ENCODE measurements at regions not wholly inside any gene's neighbourhood (a gene's known extent, or its start where the extent isn't known, plus 50 kb on each side); places are given as distances from the start of the nearest gene placed in this dataset.
A peak's percentile ranks its signal among the peaks of the same experiment; 100 is the strongest.
"Not testable (repeated sequence)": the region's sequence is repeated elsewhere in the genome, so short reads cannot be mapped to it uniquely, and the experiment has no call there.

DNA sequence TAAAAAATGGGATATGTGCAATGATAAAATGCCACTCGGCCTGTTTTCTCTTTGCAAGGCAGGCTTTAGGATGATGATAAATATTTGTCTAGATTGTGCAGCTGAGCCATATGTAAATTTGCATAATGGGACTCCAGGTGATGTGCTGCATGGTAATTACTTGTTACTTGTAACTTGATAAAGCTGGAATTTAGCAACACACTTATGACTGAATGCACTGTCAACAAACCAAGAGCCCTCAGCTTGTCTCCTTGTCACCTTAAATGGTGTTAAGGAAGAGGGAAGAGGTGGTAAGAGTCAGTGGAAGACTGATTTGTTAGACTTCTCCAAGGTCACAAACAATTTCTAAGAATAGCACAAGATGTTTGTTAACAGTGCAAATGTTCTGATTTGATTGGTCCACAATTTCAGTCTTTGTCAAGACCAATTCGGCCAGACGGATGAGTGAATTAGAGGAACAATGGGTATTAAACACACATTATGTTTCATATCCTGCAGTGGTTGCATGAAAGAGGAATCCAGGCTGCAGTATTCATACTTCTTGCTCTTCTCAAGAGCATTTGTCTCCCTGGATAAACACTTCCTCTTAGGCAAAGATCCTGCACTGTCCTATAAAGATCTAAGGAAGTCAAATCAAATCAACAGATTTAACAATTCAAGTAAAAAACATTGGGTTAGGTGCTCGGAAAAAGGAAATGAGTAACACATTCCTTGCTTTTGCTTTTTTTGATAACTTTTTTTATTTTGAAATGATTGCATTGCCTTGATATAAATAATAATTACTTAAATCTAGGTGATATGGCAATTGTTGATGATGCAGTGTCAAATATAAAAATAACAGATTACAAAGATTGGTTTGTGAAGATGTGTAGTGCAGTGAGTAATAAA lies 448.3 kb upstream of the DDI1 start:
- H3K4me1 ChIP-seq (replicated peaks in 1 of 2) = peaks cover 0 to 11% of the 10 kb centered on the region in 2 donors
- 59 to 100% (median 91%) methylated on average over 1 to 4 of the region's 4 CpGs for WGBS, 10 experiments
- in situ Hi-C loops (cut with MboI; ENCODE audit: low pct_unique_long_range_greater_than_20kb in 2 of 9, low sequenced_read_pairs in 9 of 9, unreplicated experiment in 9 of 9) = loop anchor here in 2 of 9 experiments (25.0 kb wide), 1 partner anchor 251 kb away; no protein-coding TSS in a partner anchor
- no peak overlapping the region for H3K4me3 ChIP-seq
- no peak overlapping the region for H3K27ac ChIP-seq
- peak in 2 of 8 experiments; percentile 22 to 58 for ATAC-seq (replicated peaks in 6 of 8)

DNA sequence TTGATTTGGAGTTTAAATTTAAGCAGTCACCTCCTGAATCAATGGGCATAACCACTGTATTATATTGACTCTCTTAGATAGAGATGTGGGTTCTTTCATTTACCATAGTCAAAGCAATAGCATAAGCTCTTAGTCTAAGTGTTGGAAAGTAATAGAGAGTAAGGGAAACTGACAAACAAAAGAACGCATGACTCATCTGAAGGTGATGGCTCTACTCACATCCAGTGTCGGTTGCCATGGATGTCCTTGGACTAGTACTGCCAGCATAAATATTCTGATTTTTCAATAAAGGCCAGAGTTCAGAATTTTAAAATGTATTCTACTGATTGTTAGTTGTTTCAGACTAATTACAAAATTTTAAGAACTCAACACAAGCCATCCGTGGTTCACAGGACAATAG lies 444.9 kb upstream of the DDI1 start:
- ATAC-seq (replicated peaks in 6 of 8) = peak in 1 of 8 experiments; percentile 63
- no peak overlapping the region for H3K27ac ChIP-seq
- in situ Hi-C loops (cut with MboI; ENCODE audit: low pct_unique_long_range_greater_than_20kb in 2 of 9, low sequenced_read_pairs in 9 of 9, unreplicated experiment in 9 of 9) = loop anchor here in 2 of 9 experiments (25.0 kb wide), 1 partner anchor 254 kb away; no protein-coding TSS in a partner anchor
- H3K4me1 ChIP-seq (replicated peaks in 1 of 2) = peaks cover 0 to 7% of the 10 kb centered on the region in 2 donors
- H3K4me3 ChIP-seq = no peak overlapping the region
- 75 to 100% (median 88%) methylated on average over 1 to 3 of the region's 3 CpGs; no CpG with 5 or more reads in 2 of the 10 experiments for WGBS, 10 experiments

DNA sequence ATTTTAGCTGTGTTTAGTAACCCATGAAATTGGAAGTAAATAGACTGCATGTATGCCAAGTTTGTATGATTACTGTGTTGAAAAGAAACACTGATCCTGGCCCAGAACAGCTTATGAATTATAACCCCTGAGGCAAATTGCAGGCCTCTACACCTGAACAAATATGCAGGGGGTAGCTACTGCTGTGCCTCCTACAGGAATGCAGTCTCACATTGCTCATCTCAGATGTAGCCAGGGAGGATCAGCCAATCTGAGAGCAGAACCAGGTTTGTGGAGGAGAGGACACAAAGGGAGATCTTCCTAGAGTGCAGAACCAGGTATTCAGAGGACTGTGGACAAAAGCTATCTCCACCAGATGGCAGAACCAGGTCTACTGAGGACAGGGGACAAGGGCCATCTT lies 442.2 kb upstream of the DDI1 start:
- in situ Hi-C loops (cut with MboI; ENCODE audit: low pct_unique_long_range_greater_than_20kb in 2 of 9, low sequenced_read_pairs in 9 of 9, unreplicated experiment in 9 of 9) = loop anchor here in 2 of 9 experiments (25.0 kb wide), 1 partner anchor 257 kb away; no protein-coding TSS in a partner anchor
- Histone ChIP-seq H3K4me1 (replicated peaks in 1 of 2) (no peaks in the 10 kb centered on the region), H3K4me3 (no peak overlapping the region), H3K27ac (no peak overlapping the region)
- peak in 1 of 8 experiments; percentile 75 for ATAC-seq (replicated peaks in 6 of 8)

DNA sequence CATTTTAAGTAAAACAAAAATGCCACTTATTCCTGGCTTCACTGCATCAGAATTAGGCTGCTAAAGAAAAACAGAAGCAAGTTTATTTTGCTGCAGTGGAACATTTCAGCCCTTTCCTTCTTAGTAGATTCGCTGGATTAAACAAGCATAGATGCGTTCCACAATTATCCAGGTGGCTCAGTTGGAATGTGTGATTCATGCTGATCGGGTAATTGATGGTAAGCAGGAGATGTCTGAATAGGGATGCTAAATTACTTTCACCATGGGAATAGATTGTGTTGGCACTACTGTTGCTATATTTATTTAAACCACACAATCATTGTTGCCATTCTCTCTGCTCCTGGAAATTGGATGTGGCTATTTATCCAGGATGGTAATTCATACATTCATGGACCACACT lies 440.1 kb upstream of the DDI1 start:
- H3K27ac ChIP-seq = no peak overlapping the region
- peak in 1 of 8 experiments; percentile 77 for ATAC-seq (replicated peaks in 6 of 8)
- H3K4me3 ChIP-seq = no peak overlapping the region
- 60 to 100% (median 89%) methylated on average over 1 to 3 of the region's 3 CpGs for WGBS, 10 experiments
- in situ Hi-C loops (cut with MboI; ENCODE audit: low pct_unique_long_range_greater_than_20kb in 2 of 9, low sequenced_read_pairs in 9 of 9, unreplicated experiment in 9 of 9) = loop anchor here in 2 of 9 experiments (25.0 kb wide), 1 partner anchor 259 kb away; no protein-coding TSS in a partner anchor
- H3K4me1 ChIP-seq (replicated peaks in 1 of 2) = no peaks in the 10 kb centered on the region

DNA sequence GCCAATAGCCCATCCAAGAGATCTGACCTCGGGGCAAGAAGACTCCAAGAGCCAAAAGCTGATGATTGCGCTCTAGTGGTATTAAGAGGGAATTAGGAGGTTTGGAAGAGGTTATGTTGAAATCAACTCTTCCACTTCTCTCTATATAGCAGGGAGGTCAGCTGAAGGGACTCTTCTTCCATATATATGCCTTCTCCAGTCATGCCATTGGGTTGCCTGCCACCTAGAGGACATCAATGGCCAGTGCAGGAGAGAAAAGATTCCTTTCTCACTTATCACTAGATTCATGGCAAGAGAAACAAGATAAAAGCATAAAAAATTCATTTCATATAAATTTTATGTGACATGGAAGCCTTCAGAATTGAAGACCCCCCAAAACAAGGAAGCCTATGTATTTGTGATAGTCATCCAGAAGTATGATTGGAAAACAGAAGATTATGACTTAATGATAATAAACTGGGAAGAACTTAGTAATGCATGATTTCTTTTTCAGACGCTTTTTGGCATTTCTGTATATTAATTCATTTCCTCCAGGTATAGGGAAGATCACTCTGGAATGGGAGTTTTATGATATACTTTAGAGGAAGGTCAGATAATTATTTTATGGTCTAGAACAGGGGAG lies 435.1 kb upstream of the DDI1 start:
- WGBS, 10 experiments = 0 to 100% (median 66%) methylated on average over 1 to 3 of the region's 3 CpGs; no CpG with 5 or more reads in 1 of the 10 experiments
- no peak overlapping the region for H3K4me3 ChIP-seq
- in situ Hi-C loops (cut with MboI; ENCODE audit: low pct_unique_long_range_greater_than_20kb in 2 of 9, low sequenced_read_pairs in 9 of 9, unreplicated experiment in 9 of 9) = loop anchor here in 1 of 9 experiments (25.0 kb wide), 1 partner anchor 264 kb away; no protein-coding TSS in a partner anchor
- H3K4me1 ChIP-seq (replicated peaks in 1 of 2) = no peaks in the 10 kb centered on the region
- no peak overlapping the region for H3K27ac ChIP-seq
- ATAC-seq (replicated peaks in 6 of 8) = peak; percentile 41 to 86 (median 67)

DNA sequence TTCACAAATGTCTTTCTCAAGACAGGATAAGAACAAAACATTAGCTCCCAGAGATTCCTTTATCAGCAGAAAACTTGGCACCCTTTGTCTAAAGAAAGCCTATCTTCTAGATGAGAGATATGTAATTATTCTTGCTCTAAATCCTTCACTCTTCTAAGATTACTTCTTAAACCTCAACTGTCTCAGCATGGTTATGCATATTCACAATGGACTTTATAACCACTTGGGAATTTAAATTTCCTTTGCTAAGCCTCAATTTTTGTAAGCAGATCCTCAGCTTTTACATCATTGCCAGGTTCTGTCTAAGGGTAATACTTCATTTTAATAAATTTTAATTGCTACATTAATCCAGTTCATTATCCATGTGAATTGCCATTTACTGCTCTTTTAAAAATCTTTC lies 433.6 kb upstream of the DDI1 start:
- in situ Hi-C loops (cut with MboI; ENCODE audit: low pct_unique_long_range_greater_than_20kb in 2 of 9, low sequenced_read_pairs in 9 of 9, unreplicated experiment in 9 of 9) = loop anchor here in 1 of 9 experiments (25.0 kb wide), 1 partner anchor 266 kb away; no protein-coding TSS in a partner anchor
- Histone ChIP-seq H3K4me3 (no peak overlapping the region), H3K27ac (no peak overlapping the region), H3K4me1 (replicated peaks in 1 of 2) (no peaks in the 10 kb centered on the region)
- ATAC-seq (replicated peaks in 6 of 8) = peak in 1 of 8 experiments; percentile 50

DNA sequence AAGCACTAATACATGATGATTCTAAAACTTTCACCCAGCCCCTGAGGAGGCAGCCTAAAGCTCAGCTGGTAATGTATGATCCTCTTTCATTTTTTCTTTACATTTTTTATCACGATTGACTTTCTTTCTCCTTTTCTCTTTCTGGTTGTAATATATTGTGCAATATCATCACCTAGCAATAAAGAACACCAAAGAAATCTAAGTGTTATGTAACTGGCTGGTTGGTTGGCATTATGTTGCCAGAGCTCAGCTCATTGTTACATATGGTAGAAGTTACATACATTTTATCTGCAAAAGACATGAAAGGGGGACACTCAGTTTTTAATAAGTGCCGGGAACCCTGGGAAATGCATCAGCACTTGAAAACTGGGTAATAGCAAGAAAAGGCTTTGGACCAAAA lies 432.1 kb upstream of the DDI1 start:
- no peaks in the 10 kb centered on the region for H3K4me1 ChIP-seq (replicated peaks in 1 of 2)
- no peak for ATAC-seq (replicated peaks in 6 of 8)
- H3K27ac ChIP-seq = no peak overlapping the region
- no peak overlapping the region for H3K4me3 ChIP-seq
- in situ Hi-C loops (cut with MboI; ENCODE audit: low pct_unique_long_range_greater_than_20kb in 2 of 9, low sequenced_read_pairs in 9 of 9, unreplicated experiment in 9 of 9) = loop anchor here in 1 of 9 experiments (25.0 kb wide), 1 partner anchor 267 kb away; no protein-coding TSS in a partner anchor
- 8 to 100% (median 86%) methylated on average over 1 to 2 of the region's 2 CpGs; no CpG with 5 or more reads in 1 of the 10 experiments for WGBS, 10 experiments

DNA sequence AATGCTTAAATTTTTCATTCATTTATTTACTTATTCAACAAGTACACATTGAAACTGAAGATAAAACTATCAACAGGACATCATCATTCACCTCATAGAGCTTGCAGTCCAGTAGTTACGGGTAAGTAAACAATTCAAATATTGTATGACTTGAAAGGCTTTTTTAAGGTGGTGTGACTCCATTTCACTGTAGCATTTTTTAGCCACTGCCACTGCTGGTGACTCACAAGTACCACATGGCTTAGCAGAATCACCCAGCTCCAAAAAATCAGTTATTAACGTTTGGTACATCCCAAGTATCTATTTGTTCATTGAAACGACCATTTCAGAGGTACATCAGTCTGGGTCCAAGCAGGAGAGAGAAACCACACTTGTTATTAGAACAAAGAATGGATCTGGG lies 427.9 kb upstream of the DDI1 start:
- Histone ChIP-seq H3K4me3 (no peak overlapping the region), H3K27ac (no peak overlapping the region), H3K4me1 (replicated peaks in 1 of 2) (no peaks in the 10 kb centered on the region)
- 33 to 80% (median 66%) methylated on average over 2 to 3 of the region's 3 CpGs; no CpG with 5 or more reads in 3 of the 10 experiments for WGBS, 10 experiments
- in situ Hi-C loops (cut with MboI; ENCODE audit: low pct_unique_long_range_greater_than_20kb in 2 of 9, low sequenced_read_pairs in 9 of 9, unreplicated experiment in 9 of 9) = loop anchor here in 1 of 9 experiments (25.0 kb wide), 1 partner anchor 271 kb away; no protein-coding TSS in a partner anchor
- no peak for ATAC-seq (replicated peaks in 6 of 8)

DNA sequence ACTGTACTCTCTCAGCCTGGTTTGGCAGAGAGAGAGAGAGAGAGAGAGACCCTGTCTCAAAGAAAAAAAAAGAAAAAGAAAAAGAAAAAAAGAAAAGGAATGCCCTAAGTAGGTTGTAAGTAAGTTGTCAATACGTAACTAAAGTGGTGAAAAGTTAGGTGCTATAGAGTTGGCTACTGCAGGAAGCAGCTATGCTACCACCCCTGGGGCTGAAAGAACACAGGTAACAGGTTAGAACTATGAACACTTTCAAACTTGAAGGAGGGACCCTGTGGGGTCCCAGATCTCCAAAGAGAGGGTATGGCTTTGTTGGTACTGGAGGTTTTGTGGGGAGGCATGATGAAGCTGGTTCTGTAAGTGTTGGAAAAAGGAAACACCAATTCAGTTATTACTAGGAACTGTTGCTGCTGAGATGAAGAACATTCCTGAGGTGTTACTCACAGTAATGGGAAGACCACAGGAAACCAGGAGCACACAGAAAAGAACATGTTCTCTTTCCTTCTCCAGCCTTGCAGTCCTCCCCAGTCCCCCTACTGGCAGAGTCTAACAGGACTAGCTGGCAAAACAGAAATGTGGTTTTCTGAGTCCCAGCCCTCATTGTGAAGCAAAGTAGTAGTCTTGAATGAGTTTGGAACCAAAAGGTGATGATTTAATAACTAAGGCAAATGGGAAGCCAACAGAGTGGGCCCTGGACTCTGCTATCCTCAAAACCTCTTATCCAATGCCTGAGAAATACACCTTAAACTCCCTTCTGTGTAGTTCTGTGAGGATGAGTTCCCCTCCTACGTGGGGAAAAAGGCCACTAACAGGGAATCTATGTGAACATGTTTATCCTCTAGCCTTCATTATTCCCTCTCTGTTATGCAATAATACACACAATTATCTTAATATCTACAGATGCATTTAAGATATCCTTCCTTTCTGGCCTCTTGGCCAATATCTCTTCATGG lies 427.0 kb upstream of the DDI1 start:
- in situ Hi-C loops (cut with MboI; ENCODE audit: low pct_unique_long_range_greater_than_20kb in 2 of 9, low sequenced_read_pairs in 9 of 9, unreplicated experiment in 9 of 9) = loop anchor here in 1 of 9 experiments (25.0 kb wide), 1 partner anchor 272 kb away; no protein-coding TSS in a partner anchor
- Histone ChIP-seq H3K27ac (no peak overlapping the region), H3K4me1 (replicated peaks in 1 of 2) (no peaks in the 10 kb centered on the region), H3K4me3 (no peak overlapping the region)
- WGBS, 10 experiments = 0 to 100% (median 81%) methylated on average over 1 to 2 of the region's 2 CpGs; no CpG with 5 or more reads in 2 of the 10 experiments
- ATAC-seq (replicated peaks in 6 of 8) = peak in 3 of 8 experiments; percentile 70 to 96 (median 92)

DNA sequence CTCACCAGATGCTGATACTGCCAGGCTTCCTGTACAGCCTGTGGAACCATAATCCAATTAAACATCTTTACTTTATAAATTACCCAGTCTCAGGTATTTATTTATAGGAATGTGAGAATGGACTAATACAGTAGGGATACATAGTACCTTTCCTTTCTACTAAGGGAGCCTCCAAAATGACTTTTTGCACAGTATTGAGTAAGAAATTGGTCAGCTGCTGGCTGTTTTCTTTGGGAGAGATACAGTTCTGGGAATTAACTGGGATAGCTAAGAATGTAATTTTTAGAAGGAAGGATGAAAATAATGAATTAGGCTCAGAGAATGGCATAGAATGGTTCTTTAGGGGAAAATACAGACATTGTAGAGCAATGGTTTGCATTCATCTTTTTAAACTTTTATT lies 426.0 kb upstream of the DDI1 start:
- no peak overlapping the region for H3K27ac ChIP-seq
- in situ Hi-C loops (cut with MboI; ENCODE audit: low pct_unique_long_range_greater_than_20kb in 2 of 9, low sequenced_read_pairs in 9 of 9, unreplicated experiment in 9 of 9) = loop anchor here in 1 of 9 experiments (25.0 kb wide), 1 partner anchor 273 kb away; no protein-coding TSS in a partner anchor
- no peak for ATAC-seq (replicated peaks in 6 of 8)
- no peak overlapping the region for H3K4me3 ChIP-seq
- no peaks in the 10 kb centered on the region for H3K4me1 ChIP-seq (replicated peaks in 1 of 2)

DNA sequence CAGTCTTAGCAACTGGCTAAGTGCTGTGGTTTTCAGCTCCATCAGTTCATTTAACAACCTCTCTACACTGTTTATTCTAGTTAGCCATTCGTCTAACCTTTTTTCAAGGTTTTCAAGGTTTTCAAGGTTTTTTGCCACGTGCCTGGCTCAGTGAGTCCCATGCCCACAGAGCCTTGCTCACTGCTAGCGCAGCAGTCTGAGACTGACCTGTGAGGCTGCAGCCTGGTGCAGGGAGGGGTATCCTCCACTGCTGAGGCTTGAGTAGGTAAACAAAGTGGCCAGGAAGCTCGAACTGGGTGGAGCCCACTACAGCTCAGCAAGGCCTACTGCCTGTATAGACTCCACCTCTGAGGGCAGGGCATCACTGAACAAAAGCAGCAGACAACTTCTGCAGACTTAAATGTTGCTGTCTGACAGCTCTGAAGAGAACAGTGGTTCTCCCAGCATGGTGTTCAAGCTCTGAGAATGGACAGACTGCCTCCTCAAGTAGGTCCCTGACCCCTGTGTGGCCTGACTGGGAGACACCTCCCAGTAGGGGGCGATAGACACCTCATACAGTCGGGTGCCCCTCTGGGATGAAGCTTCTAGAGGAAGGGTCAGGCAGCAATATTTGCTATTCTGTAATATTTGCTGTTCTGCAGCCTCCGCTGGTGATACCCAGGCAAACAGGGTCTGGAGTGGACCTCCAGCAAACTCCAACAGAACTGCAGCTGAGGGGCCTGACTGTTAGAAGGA lies 424.7 kb upstream of the DDI1 start:
- not testable (repeated sequence) for H3K4me3 ChIP-seq; H3K4me1 ChIP-seq (replicated peaks in 1 of 2); H3K27ac ChIP-seq
- 60 to 88% (median 77%) methylated on average over 1 to 5 of the region's 7 CpGs; no CpG with 5 or more reads in 2 of the 10 experiments for WGBS, 10 experiments
- ATAC-seq (replicated peaks in 6 of 8) = peak in 1 of 8 experiments; percentile 14
- in situ Hi-C loops (cut with MboI; ENCODE audit: low pct_unique_long_range_greater_than_20kb in 2 of 9, low sequenced_read_pairs in 9 of 9, unreplicated experiment in 9 of 9) = loop anchor here in 1 of 9 experiments (25.0 kb wide), 1 partner anchor 274 kb away; no protein-coding TSS in a partner anchor

Measured in motor neuron (in vitro differentiated cells).